WTC11 (cell line): ENCODE measurements at regions not wholly inside any gene's neighbourhood (a gene's known extent, or its start where the extent isn't known, plus 50 kb on each side); places are given as distances from the start of the nearest gene placed in this dataset.

ENCODE experiments used
- CBFB ChIP-seq: sonication (generic); formaldehyde crosslinking; IDR thresholded peaks from 2 replicates; pipeline ENCODE4 v1.8.1; 2022; ENCODE audit warnings: mild to moderate bottlenecking, low read depth, missing genetic modification reagents
- ESRRA ChIP-seq: sonication (generic); formaldehyde crosslinking; IDR thresholded peaks from 2 replicates; pipeline ENCODE4 v1.8.1; 2022; ENCODE audit warnings: mild to moderate bottlenecking, missing genetic modification reagents, borderline replicate concordance
- GABPB1 ChIP-seq: sonication (generic); formaldehyde crosslinking; IDR thresholded peaks from 2 replicates; pipeline ENCODE4 v1.8.1; 2023; ENCODE audit warnings: mild to moderate bottlenecking, missing genetic modification reagents
- RELA ChIP-seq: sonication (generic); formaldehyde crosslinking; IDR thresholded peaks from 2 replicates; pipeline ENCODE4 v1.8.1; 2022; ENCODE audit warnings: missing genetic modification reagents, mild to moderate bottlenecking, borderline replicate concordance
- RORB ChIP-seq: fragments of 250-450 bp; sonication (Bioruptor Pico); IDR thresholded peaks from 2 replicates; pipeline ENCODE4 v1.9.0; 2021; ENCODE audit warnings: mild to moderate bottlenecking
- SP1 ChIP-seq: sonication (generic); formaldehyde crosslinking; conservative IDR thresholded peaks from 2 replicates; pipeline ENCODE4 v1.8.1; 2022; ENCODE audit warnings: missing genetic modification reagents
- ZNF138 ChIP-seq: sonication (generic); formaldehyde crosslinking; conservative IDR thresholded peaks from 2 replicates; pipeline ENCODE4 v1.8.1; 2022; ENCODE audit warnings: mild to moderate bottlenecking, moderate library complexity, missing genetic modification reagents
- TF ChIP-seq, protein P1 (sequence below): fragments of 200-600 bp; IDR thresholded peaks from 2 replicates; pipeline ENCODE4 v1.8.0; 2022; ENCODE audit warnings: antibody characterized with exemption
- TF ChIP-seq, protein P2 (sequence below): sonication (generic); formaldehyde crosslinking; IDR thresholded peaks from 2 replicates; pipeline ENCODE4 v1.8.1; 2022; ENCODE audit warnings: low read depth, mild to moderate bottlenecking, moderate library complexity, missing genetic modification reagents, borderline replicate concordance
- TF ChIP-seq, protein P3 (sequence below): sonication (generic); formaldehyde crosslinking; IDR thresholded peaks from 2 replicates; pipeline ENCODE4 v1.8.0; 2022; ENCODE audit warnings: mild to moderate bottlenecking, missing genetic modification reagents
- TF ChIP-seq, protein P4 (sequence below): sonication (generic); formaldehyde crosslinking; IDR thresholded peaks from 2 replicates; pipeline ENCODE4 v1.8.0; 2022; ENCODE audit warnings: mild to moderate bottlenecking, missing genetic modification reagents
- TF ChIP-seq, protein P5 (sequence below): sonication (generic); formaldehyde crosslinking; IDR thresholded peaks from 2 replicates; pipeline ENCODE4 v1.8.0; 2023; ENCODE audit warnings: mild to moderate bottlenecking, missing genetic modification reagents
- TF ChIP-seq, protein P6 (sequence below): sonication (generic); formaldehyde crosslinking; IDR thresholded peaks from 2 replicates; pipeline ENCODE4 v1.8.1; 2023; ENCODE audit warnings: mild to moderate bottlenecking, missing genetic modification reagents, moderate library complexity

DNA sequence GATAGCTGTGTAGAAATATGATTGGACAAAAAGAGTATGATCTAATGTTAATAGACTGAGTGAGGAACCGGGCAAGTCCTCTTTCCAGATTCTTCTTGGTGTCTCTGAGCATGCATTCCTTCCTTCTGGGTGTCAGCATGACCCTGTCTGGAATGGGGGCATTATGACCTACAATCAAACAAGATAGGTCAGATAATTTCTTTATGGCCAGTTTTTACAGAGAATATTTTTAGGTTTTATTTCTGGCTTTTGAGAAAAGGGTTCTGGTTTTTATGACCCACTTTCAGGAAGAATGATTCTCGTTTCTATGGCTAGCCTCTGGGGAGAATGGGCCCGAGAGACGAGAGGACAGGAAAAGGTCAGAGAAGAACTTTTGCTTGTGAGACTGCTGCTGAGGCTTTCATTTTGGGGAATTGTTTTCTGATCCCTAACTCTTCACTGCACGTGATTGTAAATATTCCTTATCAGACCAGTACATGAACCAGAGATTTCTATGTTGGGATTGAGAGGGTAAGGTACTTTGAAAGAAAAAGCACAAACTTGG lies 383.8 kb downstream of the AASDHPPT start:
- TF ChIP-seq, protein P1, sequence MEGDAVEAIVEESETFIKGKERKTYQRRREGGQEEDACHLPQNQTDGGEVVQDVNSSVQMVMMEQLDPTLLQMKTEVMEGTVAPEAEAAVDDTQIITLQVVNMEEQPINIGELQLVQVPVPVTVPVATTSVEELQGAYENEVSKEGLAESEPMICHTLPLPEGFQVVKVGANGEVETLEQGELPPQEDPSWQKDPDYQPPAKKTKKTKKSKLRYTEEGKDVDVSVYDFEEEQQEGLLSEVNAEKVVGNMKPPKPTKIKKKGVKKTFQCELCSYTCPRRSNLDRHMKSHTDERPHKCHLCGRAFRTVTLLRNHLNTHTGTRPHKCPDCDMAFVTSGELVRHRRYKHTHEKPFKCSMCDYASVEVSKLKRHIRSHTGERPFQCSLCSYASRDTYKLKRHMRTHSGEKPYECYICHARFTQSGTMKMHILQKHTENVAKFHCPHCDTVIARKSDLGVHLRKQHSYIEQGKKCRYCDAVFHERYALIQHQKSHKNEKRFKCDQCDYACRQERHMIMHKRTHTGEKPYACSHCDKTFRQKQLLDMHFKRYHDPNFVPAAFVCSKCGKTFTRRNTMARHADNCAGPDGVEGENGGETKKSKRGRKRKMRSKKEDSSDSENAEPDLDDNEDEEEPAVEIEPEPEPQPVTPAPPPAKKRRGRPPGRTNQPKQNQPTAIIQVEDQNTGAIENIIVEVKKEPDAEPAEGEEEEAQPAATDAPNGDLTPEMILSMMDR: no peak
- no peak for TF ChIP-seq SP1 (CRISPR knock-in tag)
- TF ChIP-seq, protein P2, sequence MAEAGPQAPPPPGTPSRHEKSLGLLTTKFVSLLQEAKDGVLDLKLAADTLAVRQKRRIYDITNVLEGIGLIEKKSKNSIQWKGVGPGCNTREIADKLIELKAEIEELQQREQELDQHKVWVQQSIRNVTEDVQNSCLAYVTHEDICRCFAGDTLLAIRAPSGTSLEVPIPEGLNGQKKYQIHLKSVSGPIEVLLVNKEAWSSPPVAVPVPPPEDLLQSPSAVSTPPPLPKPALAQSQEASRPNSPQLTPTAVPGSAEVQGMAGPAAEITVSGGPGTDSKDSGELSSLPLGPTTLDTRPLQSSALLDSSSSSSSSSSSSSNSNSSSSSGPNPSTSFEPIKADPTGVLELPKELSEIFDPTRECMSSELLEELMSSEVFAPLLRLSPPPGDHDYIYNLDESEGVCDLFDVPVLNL: no peak
- no peak for TF ChIP-seq ZNF138 (CRISPR knock-in tag)
- TF ChIP-seq ESRRA (CRISPR knock-in tag): no peak
- TF ChIP-seq RELA (CRISPR knock-in tag): no peak
- TF ChIP-seq, protein P3, sequence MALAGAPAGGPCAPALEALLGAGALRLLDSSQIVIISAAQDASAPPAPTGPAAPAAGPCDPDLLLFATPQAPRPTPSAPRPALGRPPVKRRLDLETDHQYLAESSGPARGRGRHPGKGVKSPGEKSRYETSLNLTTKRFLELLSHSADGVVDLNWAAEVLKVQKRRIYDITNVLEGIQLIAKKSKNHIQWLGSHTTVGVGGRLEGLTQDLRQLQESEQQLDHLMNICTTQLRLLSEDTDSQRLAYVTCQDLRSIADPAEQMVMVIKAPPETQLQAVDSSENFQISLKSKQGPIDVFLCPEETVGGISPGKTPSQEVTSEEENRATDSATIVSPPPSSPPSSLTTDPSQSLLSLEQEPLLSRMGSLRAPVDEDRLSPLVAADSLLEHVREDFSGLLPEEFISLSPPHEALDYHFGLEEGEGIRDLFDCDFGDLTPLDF (CRISPR knock-in tag): no peak
- no peak for TF ChIP-seq CBFB (CRISPR knock-in tag)
- TF ChIP-seq RORB: no peak
- no peak for TF ChIP-seq GABPB1 (CRISPR knock-in tag)
- TF ChIP-seq, protein P4, sequence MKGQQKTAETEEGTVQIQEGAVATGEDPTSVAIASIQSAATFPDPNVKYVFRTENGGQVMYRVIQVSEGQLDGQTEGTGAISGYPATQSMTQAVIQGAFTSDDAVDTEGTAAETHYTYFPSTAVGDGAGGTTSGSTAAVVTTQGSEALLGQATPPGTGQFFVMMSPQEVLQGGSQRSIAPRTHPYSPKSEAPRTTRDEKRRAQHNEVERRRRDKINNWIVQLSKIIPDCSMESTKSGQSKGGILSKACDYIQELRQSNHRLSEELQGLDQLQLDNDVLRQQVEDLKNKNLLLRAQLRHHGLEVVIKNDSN (CRISPR knock-in tag): no peak
- TF ChIP-seq, protein P5, sequence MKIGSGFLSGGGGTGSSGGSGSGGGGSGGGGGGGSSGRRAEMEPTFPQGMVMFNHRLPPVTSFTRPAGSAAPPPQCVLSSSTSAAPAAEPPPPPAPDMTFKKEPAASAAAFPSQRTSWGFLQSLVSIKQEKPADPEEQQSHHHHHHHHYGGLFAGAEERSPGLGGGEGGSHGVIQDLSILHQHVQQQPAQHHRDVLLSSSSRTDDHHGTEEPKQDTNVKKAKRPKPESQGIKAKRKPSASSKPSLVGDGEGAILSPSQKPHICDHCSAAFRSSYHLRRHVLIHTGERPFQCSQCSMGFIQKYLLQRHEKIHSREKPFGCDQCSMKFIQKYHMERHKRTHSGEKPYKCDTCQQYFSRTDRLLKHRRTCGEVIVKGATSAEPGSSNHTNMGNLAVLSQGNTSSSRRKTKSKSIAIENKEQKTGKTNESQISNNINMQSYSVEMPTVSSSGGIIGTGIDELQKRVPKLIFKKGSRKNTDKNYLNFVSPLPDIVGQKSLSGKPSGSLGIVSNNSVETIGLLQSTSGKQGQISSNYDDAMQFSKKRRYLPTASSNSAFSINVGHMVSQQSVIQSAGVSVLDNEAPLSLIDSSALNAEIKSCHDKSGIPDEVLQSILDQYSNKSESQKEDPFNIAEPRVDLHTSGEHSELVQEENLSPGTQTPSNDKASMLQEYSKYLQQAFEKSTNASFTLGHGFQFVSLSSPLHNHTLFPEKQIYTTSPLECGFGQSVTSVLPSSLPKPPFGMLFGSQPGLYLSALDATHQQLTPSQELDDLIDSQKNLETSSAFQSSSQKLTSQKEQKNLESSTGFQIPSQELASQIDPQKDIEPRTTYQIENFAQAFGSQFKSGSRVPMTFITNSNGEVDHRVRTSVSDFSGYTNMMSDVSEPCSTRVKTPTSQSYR (CRISPR knock-in tag): no peak
- TF ChIP-seq, protein P6, sequence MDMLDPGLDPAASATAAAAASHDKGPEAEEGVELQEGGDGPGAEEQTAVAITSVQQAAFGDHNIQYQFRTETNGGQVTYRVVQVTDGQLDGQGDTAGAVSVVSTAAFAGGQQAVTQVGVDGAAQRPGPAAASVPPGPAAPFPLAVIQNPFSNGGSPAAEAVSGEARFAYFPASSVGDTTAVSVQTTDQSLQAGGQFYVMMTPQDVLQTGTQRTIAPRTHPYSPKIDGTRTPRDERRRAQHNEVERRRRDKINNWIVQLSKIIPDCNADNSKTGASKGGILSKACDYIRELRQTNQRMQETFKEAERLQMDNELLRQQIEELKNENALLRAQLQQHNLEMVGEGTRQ (CRISPR knock-in tag): no peak
